Aorta (tissue), 5 donors: ENCODE measurements at regions not wholly inside any gene's neighbourhood (a gene's known extent, or its start where the extent isn't known, plus 50 kb on each side); places are given as distances from the start of the nearest gene placed in this dataset.

Experiments used
- ATAC-seq: fragments of 200-7000 bp; cut with Tn5 transposase; one replicate; pipeline ENCODE4 v1.9.1; 2022; ENCODE audit warnings: moderate library complexity; ENCODE audit not compliant: low FRiP score
- DNase-seq, 2 donors: peaks; one replicate each; pipeline ENCODE4 v3.0.0-alpha.2; 2020
- H3K27ac ChIP-seq, 2 donors: one replicate each; pipeline ENCODE4 v1.5.1; 2013; ENCODE audit warnings: low read length in 2 of 2, mild to moderate bottlenecking in 2 of 2, moderate library complexity in 2 of 2, control low read depth in 1 of 2, inconsistent platforms in 1 of 2, low read depth in 1 of 2
- H3K27me3 ChIP-seq, 2 donors: one replicate each; pipeline ENCODE4 v1.6.1; 2013; ENCODE audit warnings: control low read depth in 1 of 2, low read length in 1 of 2, mild to moderate bottlenecking in 1 of 2, moderate library complexity in 1 of 2; ENCODE audit not compliant: insufficient read depth in 2 of 2, control insufficient read depth in 1 of 2
- H3K36me3 ChIP-seq, 2 donors: one replicate each; pipeline ENCODE4 v1.6.1; 2013; ENCODE audit warnings: control low read depth in 1 of 2, low read length in 1 of 2, mild to moderate bottlenecking in 1 of 2; ENCODE audit not compliant: insufficient read depth in 2 of 2, control insufficient read depth in 1 of 2
- H3K4me1 ChIP-seq, 2 donors: one replicate each; pipeline ENCODE4 v1.6.1; 2013; ENCODE audit warnings: low read length in 2 of 2, control low read depth in 1 of 2, mild to moderate bottlenecking in 1 of 2, moderate library complexity in 1 of 2; ENCODE audit not compliant: insufficient read depth in 2 of 2, control insufficient read depth in 1 of 2
- H3K4me3 ChIP-seq, 2 donors: one replicate each; pipeline ENCODE4 v1.5.1; 2013; ENCODE audit warnings: low read length in 2 of 2, control low read depth in 1 of 2, mild to moderate bottlenecking in 1 of 2
- H3K9me3 ChIP-seq: one replicate; pipeline ENCODE4 v1.6.1; 2013; ENCODE audit warnings: mild to moderate bottlenecking, low read length; ENCODE audit not compliant: control insufficient read depth
- WGBS, 2 donors: extraction: QIAGEN DNeasy Blood & Tissue Kit; methylation state at CpG; one replicate each; pipeline ENCODE4 v1.1.7; 2013; 5-methylcytosine and 5-hydroxymethylcytosine counted together
- intact Hi-C, 2 donors: fragments of 100-400 bp; cut with DNase I; formaldehyde crosslinking; loops; one replicate each; pipeline versions ENCODE4 v1.14.2 to v1.15.0; 2022
- donor health status: healthy with polysubstance abuse.
- donor health status: Bipolar disorder and iron deficiency.
- donor health status: DM: no; HTN: no; CAD: no.
- donor health status: DM: no; HTN: no; CAD: no.
- donor health status: DM: yes; HTN: yes; CAD: no.

DNA sequence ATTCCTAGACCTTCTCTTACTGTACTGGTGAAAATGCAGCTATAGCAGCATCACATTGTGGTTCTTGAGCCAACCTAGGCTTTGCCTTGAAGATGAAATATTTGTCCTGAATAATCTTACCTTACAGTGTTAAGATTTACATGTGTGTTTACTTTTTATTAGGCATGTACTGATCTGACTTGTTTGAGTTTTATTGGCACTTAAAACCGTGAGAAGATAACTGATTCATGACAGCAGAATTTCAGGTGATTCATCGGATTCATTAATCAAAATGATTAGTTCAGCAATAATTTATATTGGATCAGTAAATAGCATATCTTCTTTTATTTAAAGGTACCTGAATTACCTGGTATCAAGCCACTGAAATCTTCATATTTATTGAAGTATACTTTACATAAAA is 296.3 kb downstream of the KLF5 start:
- Histone ChIP-seq H3K9me3 (no peaks in the 10 kb centered on the region), H3K27ac (no peak overlapping the region), H3K4me3 (no peak overlapping the region), H3K4me1 (no peaks in the 10 kb centered on the region), H3K27me3 (no peaks in the 10 kb centered on the region), H3K36me3 (no peaks in the 10 kb centered on the region)
- ATAC-seq (no peak), DNase-seq (no peak)
- intact Hi-C loops, result no loop called here
- 82 to 84% methylated on average over 2 of the region's 2 CpGs for WGBS, 2 donors

DNA sequence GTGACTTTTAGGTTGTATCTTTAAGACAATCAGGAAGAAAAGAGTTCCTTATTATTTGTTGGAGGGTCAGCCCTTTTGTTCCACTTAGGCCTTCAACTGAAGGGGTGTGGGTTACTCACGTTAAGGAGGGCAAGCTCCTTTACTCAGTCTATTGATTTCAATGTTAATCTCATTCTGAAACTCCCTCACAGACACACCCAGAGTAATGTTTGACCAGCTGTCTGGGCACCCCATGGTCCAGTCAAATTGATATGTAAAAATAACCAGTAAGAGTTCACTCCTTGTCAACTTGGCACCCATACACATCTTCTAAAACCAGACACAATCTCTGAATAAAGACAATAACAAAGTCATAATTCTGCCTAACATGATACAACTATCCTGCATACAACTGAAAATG is 292.9 kb downstream of the KLF5 start:
- H3K27ac ChIP-seq, result no peak overlapping the region
- WGBS, 2 donors, result 50 to 59% methylated on average over 1 of the region's 1 CpG
- no peaks in the 10 kb centered on the region for H3K36me3 ChIP-seq
- H3K4me1 ChIP-seq, result no peaks in the 10 kb centered on the region
- DNase-seq (no peak), ATAC-seq (no peak)
- H3K27me3 ChIP-seq, result no peaks in the 10 kb centered on the region
- H3K9me3 ChIP-seq, result no peaks in the 10 kb centered on the region
- H3K4me3 ChIP-seq, result no peak overlapping the region
- intact Hi-C loops, result no loop called here

DNA sequence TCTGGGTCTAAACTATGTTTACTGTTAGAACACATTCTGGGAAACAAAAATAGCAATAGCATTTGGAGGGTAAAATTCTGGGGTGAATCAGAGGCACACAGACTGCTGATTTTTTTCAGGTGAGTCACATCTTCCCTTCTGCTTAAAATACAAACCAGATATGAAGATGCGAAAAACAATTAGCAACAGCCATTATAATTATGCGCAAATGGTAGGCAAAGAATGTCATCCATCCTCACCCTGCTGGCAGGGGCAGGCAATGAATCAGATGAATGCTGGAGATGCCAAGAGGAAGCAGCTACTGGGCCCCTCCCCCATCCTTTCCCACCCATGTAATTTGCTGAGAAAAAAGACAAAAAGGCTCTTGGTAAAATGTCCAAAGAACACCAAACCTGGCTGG is 282.9 kb downstream of the KLF5 start:
- WGBS, 2 donors, result 63 to 69% methylated on average over 2 of the region's 2 CpGs
- no peak for ATAC-seq
- no peaks in the 10 kb centered on the region for H3K36me3 ChIP-seq

DNA sequence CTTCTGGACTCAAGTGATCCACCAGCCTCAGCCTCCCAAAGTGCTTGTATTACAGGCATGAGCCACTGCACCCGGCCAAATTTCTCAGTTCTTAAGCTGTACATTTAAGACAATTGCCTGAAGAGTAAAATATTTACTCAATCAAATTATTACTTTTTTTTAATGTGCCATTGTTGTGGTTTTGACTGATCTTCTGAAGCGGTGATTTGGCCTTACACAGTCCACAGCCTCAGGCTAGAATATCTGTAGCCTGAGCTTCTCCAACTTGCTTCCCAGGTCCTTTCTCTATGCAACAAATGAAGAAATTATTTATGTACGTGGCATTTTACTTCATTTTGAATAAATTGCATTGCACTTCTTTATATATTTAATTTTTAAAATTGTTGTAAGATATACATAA is 281.3 kb downstream of the KLF5 start:
- no peak for DNase-seq
- H3K4me1 ChIP-seq, result no peaks in the 10 kb centered on the region
- H3K9me3 ChIP-seq, result no peaks in the 10 kb centered on the region
- no peak overlapping the region for H3K27ac ChIP-seq
- WGBS, 2 donors, result 91 to 95% methylated on average over 3 of the region's 3 CpGs
- intact Hi-C loops, result no loop called here
- H3K36me3 ChIP-seq, result no peaks in the 10 kb centered on the region
- ATAC-seq, result no peak
- no peak overlapping the region for H3K4me3 ChIP-seq
- H3K27me3 ChIP-seq, result no peaks in the 10 kb centered on the region

More for the DNA sequence above, 282.9 kb downstream of the KLF5 start:
- DNase-seq, result no peak
- Histone ChIP-seq H3K4me3 (no peak overlapping the region), H3K27ac (no peak overlapping the region), H3K9me3 (no peaks in the 10 kb centered on the region), H3K4me1 (no peaks in the 10 kb centered on the region), H3K27me3 (no peaks in the 10 kb centered on the region)
- intact Hi-C loops, result no loop called here

DNA sequence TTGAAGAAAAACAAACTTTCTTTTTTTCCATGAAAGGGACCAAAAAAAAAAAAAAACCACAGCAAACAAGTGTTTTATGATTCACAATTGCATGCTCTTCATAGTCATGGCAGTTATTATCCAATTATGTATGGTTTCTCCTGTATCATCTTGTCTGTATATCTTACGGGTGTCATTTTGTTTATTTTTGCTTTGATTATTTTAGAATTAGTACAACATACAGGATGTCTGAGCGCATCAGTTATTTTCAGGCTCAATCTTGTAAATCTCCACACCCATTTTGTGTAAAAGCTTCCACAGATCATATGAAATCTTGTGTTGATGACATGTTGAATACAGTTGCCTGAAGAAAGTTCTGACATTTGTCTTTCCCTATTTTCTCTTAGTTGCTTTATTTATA is 280.3 kb downstream of the KLF5 start:
- 81 to 90% methylated on average over 2 of the region's 2 CpGs for WGBS, 2 donors
- Histone ChIP-seq H3K4me1 (no peaks in the 10 kb centered on the region), H3K9me3 (no peaks in the 10 kb centered on the region), H3K4me3 (no peak overlapping the region), H3K27ac (no peak overlapping the region), H3K27me3 (no peaks in the 10 kb centered on the region), H3K36me3 (no peaks in the 10 kb centered on the region)
- DNase-seq (no peak), ATAC-seq (no peak)
- intact Hi-C loops, result no loop called here

DNA sequence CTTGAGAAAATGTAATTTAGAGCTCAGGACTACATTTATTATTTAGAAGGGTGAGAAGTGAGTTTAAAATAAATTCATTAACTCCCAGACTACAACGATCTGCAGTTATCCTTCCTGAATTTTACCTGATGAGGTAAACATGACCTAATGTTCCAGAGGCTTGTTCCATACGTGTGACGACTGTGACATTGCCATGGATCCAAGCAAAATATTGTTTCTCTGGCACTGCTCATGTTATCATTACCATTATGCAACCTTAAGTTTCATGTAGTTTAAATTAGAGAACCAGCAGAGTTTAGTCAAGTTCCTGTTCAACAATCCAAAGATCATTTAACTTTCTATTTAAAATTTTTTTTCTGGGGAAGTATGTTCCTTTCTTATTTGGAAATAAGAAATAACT is 279.6 kb downstream of the KLF5 start:
- no peaks in the 10 kb centered on the region for H3K4me1 ChIP-seq
- H3K27me3 ChIP-seq, result no peaks in the 10 kb centered on the region
- intact Hi-C loops, result no loop called here
- DNase-seq (no peak), ATAC-seq (no peak)
- no peaks in the 10 kb centered on the region for H3K36me3 ChIP-seq
- 2 to 3% methylated on average over 3 of the region's 3 CpGs for WGBS, 2 donors
- no peaks in the 10 kb centered on the region for H3K9me3 ChIP-seq
- no peak overlapping the region for H3K4me3 ChIP-seq
- H3K27ac ChIP-seq, result no peak overlapping the region

DNA sequence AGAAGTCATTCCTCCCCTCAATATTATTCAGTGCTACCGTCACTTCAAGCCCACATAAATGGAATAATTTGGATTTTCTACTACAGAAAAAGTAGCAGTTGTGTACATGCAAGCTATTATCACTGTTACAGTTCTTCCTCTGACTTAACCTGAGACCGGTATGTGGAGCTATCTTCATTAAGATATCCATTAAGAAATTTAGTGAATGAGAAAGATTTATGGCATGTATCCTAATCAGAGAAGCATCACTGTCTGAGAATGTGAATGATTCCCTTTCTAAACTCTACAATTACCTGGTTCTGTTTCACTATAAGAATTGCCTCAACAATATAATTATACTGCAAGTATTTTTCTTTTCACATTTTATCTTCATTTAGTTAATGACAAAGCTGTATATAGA is 278.7 kb downstream of the KLF5 start:
- Histone ChIP-seq H3K36me3 (no peaks in the 10 kb centered on the region), H3K27me3 (no peaks in the 10 kb centered on the region), H3K27ac (no peak overlapping the region), H3K4me3 (no peak overlapping the region), H3K4me1 (no peaks in the 10 kb centered on the region), H3K9me3 (no peaks in the 10 kb centered on the region)
- ATAC-seq, result no peak
- intact Hi-C loops, result no loop called here
- 78 to 86% methylated on average over 2 of the region's 2 CpGs for WGBS, 2 donors
- DNase-seq, result no peak

DNA sequence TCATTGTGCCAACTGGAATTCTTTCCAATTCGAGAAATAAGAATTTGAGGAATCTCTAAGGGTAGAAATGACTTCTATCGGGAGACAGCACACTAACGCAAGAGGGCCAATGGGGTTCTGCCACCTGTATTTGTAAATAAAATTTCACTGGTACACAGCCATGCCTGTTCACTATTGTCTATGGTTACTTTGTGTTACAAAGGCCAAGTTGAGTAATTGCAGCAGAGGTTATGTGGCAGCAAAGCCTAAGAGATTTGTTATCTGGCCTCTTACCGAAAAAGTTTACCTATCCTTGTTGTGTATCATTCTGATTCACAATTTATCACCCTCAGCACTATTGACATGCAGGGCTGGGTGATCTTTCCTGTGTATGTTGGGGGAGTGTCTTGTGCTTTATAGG is 278.0 kb downstream of the KLF5 start:
- DNase-seq, result no peak
- no peaks in the 10 kb centered on the region for H3K36me3 ChIP-seq
- intact Hi-C loops, result no loop called here

DNA sequence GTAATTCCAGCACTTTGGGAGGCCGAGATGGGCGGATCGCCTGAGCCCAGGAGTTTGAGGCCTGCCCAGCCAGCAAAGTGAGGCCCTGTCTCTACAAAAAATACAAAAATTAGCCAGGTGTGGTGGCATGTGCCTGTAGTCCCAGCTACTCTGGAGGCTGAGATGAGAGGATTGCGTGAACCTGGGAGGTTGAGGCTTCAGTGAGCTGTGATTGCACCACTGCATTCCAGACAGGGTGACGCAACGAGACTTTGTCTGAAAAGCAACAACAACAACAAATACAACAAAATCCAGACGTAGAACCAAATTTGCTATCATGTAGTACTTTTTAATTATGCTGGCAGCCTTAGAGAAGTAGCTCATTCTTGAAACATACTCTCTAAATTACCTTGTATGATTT is 277.1 kb downstream of the KLF5 start:
- Histone ChIP-seq H3K4me3 (no peak overlapping the region), H3K27me3 (no peaks in the 10 kb centered on the region), H3K27ac (no peak overlapping the region), H3K4me1 (no peaks in the 10 kb centered on the region), H3K36me3 (no peaks in the 10 kb centered on the region), H3K9me3 (no peaks in the 10 kb centered on the region)
- no peak for ATAC-seq
- intact Hi-C loops, result no loop called here
- 94 to 95% methylated on average over 7 of the region's 7 CpGs for WGBS, 2 donors
- no peak for DNase-seq

More for the DNA sequence above, 278.0 kb downstream of the KLF5 start:
- WGBS, 2 donors, result 67 to 75% methylated on average over 4 of the region's 4 CpGs
- H3K27ac ChIP-seq, result no peak overlapping the region
- H3K9me3 ChIP-seq, result no peaks in the 10 kb centered on the region
- H3K4me3 ChIP-seq, result no peak overlapping the region
- no peak for ATAC-seq
- no peaks in the 10 kb centered on the region for H3K4me1 ChIP-seq
- H3K27me3 ChIP-seq, result no peaks in the 10 kb centered on the region
